WERI-Rb-1 (cell line): ENCODE measurements at regions not wholly inside any gene's neighbourhood (a gene's known extent, or its start where the extent isn't known, plus 50 kb on each side); places are given as distances from the start of the nearest gene placed in this dataset.

Experiments
- DNase-seq: peaks from one replicate; pipeline ENCODE4 v3.0.0-alpha.2; 2020
- H3K27ac ChIP-seq: fragments of 250-450 bp; sonication (Bioruptor Pico); 2 replicates; pipeline ENCODE4 v1.5.1; 2020; ENCODE audit warnings: mild to moderate bottlenecking, moderate library complexity
- H3K27me3 ChIP-seq: fragments of 250-450 bp; sonication (Bioruptor Pico); 2 replicates; pipeline ENCODE4 v1.5.1; 2021; ENCODE audit warnings: mild to moderate bottlenecking, low read depth, moderate library complexity; ENCODE audit not compliant: insufficient read depth, severe bottlenecking
- H3K36me3 ChIP-seq: fragments of 250-450 bp; sonication (Bioruptor Pico); 2 replicates; pipeline ENCODE4 v1.5.1; 2020; ENCODE audit warnings: mild to moderate bottlenecking, moderate library complexity
- H3K4me3 ChIP-seq: 2 replicates; pipeline ENCODE4 v1.5.1; 2011; ENCODE audit warnings: low read depth, mild to moderate bottlenecking, control low read depth, low read length
- H3K9me3 ChIP-seq: fragments of 250-450 bp; sonication (Bioruptor Pico); 2 replicates; pipeline ENCODE4 v1.5.1; 2021; ENCODE audit warnings: mild to moderate bottlenecking, moderate library complexity; ENCODE audit not compliant: severe bottlenecking
- TF ChIP-seq, protein P1 (sequence below): IDR thresholded peaks from 2 replicates; pipeline ENCODE4 v1.5.1; 2011; ENCODE audit warnings: low read depth, mild to moderate bottlenecking, control low read depth, inconsistent platforms, low read length

- no peak overlapping the region for H3K4me3 ChIP-seq
- no peaks in the 10 kb centered on the region for H3K9me3 ChIP-seq
- no peaks in the 10 kb centered on the region for H3K36me3 ChIP-seq
- no peak for DNase-seq
- H3K27ac ChIP-seq, result no peak overlapping the region
- H3K27me3 ChIP-seq, result peaks cover 38% of the 10 kb centered on the region
- TF ChIP-seq, protein P1, sequence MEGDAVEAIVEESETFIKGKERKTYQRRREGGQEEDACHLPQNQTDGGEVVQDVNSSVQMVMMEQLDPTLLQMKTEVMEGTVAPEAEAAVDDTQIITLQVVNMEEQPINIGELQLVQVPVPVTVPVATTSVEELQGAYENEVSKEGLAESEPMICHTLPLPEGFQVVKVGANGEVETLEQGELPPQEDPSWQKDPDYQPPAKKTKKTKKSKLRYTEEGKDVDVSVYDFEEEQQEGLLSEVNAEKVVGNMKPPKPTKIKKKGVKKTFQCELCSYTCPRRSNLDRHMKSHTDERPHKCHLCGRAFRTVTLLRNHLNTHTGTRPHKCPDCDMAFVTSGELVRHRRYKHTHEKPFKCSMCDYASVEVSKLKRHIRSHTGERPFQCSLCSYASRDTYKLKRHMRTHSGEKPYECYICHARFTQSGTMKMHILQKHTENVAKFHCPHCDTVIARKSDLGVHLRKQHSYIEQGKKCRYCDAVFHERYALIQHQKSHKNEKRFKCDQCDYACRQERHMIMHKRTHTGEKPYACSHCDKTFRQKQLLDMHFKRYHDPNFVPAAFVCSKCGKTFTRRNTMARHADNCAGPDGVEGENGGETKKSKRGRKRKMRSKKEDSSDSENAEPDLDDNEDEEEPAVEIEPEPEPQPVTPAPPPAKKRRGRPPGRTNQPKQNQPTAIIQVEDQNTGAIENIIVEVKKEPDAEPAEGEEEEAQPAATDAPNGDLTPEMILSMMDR, result no peak
Observed at GRCh38 chr3:116981089-116981488, 271.5 kb downstream of the TUSC7 start.

DNA sequence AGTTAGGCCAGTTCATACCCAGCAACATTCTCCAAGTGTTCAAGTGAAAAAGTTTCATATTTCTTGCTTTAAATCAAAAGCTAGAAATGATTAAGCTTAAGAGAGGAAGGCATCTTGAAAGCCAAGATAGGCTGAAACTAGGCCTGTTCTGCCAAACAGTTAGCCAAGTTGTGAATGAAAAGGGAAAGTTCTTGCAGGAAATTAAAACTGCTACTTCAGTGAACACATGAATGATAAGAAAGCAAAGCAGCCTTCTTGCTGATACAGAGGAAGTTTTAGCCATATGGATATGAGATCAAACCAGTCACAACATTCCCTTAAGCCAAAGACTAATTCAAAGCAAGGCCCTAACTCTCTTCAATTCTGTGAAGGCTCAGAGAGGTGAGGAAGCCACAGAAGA lies 274.7 kb downstream of the TUSC7 start:
- TF ChIP-seq, protein P1, result no peak
- H3K27ac ChIP-seq, result no peak overlapping the region
- no peak for DNase-seq
- no peaks in the 10 kb centered on the region for H3K9me3 ChIP-seq
- H3K4me3 ChIP-seq, result no peak overlapping the region
- peaks cover 30% of the 10 kb centered on the region for H3K27me3 ChIP-seq
- H3K36me3 ChIP-seq, result no peaks in the 10 kb centered on the region

DNA sequence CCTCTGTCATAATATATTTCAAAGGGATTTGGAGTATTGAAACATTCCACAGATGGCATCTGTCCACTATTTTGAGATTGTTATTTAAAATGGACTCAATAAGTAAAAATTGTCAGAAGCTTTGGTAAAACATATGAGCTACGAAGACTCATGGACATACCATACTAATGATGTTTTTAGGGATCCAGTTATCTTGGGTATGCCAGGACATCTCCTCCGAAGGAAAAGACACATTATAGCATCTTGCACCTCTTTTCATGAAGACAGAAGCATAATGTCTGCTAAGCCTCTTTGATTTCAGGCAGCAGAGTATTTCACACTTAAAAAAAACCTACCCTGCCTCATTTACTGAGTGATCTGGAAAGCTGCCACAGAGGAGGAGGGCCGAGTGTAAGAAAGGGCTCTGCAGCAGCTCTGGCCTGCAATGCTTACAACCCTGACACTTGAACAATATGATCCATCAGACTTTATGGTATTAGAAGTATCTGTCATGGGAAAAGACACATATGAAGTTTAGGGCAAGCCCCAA lies 284.8 kb downstream of the TUSC7 start:
- H3K9me3 ChIP-seq, result no peaks in the 10 kb centered on the region
- H3K36me3 ChIP-seq, result no peaks in the 10 kb centered on the region
- TF ChIP-seq, protein P1, result no peak
- peaks cover 16% of the 10 kb centered on the region for H3K27me3 ChIP-seq
- no peak overlapping the region for H3K27ac ChIP-seq
- H3K4me3 ChIP-seq, result no peak overlapping the region
- DNase-seq, result no peak

DNA sequence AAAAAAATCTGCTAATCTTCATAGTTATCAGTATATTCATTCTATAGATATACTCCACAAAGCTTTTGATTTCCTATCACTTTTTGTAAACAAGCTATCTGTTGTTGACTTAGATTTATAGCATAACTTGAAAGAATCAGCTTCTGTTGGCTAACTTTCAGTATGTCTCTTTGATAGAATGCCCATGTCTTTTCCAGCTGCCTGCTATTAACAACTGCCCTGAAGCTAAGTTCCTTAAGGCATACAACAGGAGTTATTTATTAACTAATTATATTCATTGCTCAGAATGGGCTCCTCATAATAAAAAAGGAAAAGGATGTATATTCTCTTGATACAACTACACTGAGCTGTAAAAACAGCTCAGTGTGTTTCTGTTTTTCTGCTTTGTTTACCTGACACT lies 293.9 kb downstream of the TUSC7 start:
- peaks cover 26% of the 10 kb centered on the region for H3K27me3 ChIP-seq
- TF ChIP-seq, protein P1, result no peak
- no peak overlapping the region for H3K4me3 ChIP-seq
- H3K36me3 ChIP-seq, result no peaks in the 10 kb centered on the region
- H3K27ac ChIP-seq, result no peak overlapping the region
- no peaks in the 10 kb centered on the region for H3K9me3 ChIP-seq
- no peak for DNase-seq

- Histone ChIP-seq H3K27me3 (peaks cover 29% of the 10 kb centered on the region), H3K4me3 (no peak overlapping the region), H3K27ac (no peak overlapping the region), H3K9me3 (no peaks in the 10 kb centered on the region), H3K36me3 (no peaks in the 10 kb centered on the region)
- no peak for DNase-seq
- TF ChIP-seq, protein P1, result no peak
Observed at GRCh38 chr3:117005274-117005673, 295.7 kb downstream of the TUSC7 start.

DNA sequence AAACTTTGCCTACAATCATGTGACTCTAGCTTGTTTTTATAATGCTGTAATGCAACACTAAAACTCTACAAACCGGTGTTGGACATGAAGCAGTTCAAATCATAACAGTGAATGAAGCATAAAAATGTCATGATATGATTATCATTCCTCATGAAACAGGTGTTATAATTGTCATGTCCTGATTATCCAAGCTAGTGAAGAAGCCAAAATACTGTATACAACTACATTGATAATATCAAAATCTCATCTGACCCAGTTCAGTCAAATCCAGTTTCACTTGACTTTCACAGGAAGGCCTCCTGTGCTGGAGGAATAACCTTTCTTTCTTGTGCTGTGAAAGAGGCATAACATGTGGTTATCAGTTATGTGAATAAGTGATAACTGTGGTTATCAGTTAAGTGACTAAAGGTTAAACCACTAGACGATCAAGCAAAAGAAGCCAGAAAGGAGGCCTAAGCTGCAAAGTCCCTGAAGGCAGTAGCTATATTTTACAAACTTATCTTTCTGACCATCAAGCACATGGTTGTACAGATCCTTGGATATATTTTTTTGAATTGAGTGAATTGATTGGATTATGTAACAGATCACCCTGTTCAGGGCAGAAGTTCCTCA lies 296.4 kb downstream of the TUSC7 start:
- DNase-seq, result no peak
- H3K36me3 ChIP-seq, result no peaks in the 10 kb centered on the region
- H3K4me3 ChIP-seq, result no peak overlapping the region
- TF ChIP-seq, protein P1, result no peak
- no peak overlapping the region for H3K27ac ChIP-seq
- H3K27me3 ChIP-seq, result peaks cover 25% of the 10 kb centered on the region
- no peaks in the 10 kb centered on the region for H3K9me3 ChIP-seq
